GM23338 (cell line): ENCODE measurements at regions not wholly inside any gene's neighbourhood (a gene's known extent, or its start where the extent isn't known, plus 50 kb on each side); places are given as distances from the start of the nearest gene placed in this dataset.

Experiments used
- ATAC-seq: fragments of 200-7000 bp; cut with Tn5 transposase; 3 replicates; pipeline ENCODE4 v1.9.1; 2020
- DNase-seq: peaks from one replicate; pipeline ENCODE4 v3.0.0-alpha.2; 2015; ENCODE audit warnings: low spot score
- H2AFZ ChIP-seq: fragments of 200-600 bp; sonication (generic); 2 replicates; pipeline ENCODE4 v1.8.0; 2016; ENCODE audit warnings: antibody characterized with exemption, mild to moderate bottlenecking, moderate library complexity
- H3F3A ChIP-seq: fragments of 200-600 bp; sonication (generic); replicated peaks from 2 replicates; pipeline ENCODE4 v1.8.0; 2017; ENCODE audit warnings: antibody characterized with exemption, mixed run types, low read depth
- H3K27ac ChIP-seq: fragments of 200-600 bp; sonication (generic); 2 replicates; pipeline ENCODE4 v1.6.1; 2016; ENCODE audit warnings: low read depth
- H3K27me3 ChIP-seq: fragments of 200-600 bp; sonication (generic); 2 replicates; pipeline ENCODE4 v1.8.0; 2016; ENCODE audit warnings: mild to moderate bottlenecking, mixed run types, moderate library complexity; ENCODE audit not compliant: insufficient read depth
- H3K36me3 ChIP-seq: fragments of 200-600 bp; sonication (generic); 2 replicates; pipeline ENCODE4 v1.8.0; 2016; ENCODE audit warnings: mild to moderate bottlenecking; ENCODE audit not compliant: insufficient read depth
- H3K4me1 ChIP-seq: fragments of 200-600 bp; sonication (generic); 2 replicates; pipeline ENCODE4 v1.8.0; 2016; ENCODE audit warnings: mild to moderate bottlenecking, moderate library complexity; ENCODE audit not compliant: insufficient read depth
- H3K4me2 ChIP-seq: fragments of 200-600 bp; sonication (generic); 2 replicates; pipeline ENCODE4 v1.7.1; 2017; ENCODE audit warnings: mixed run types
- H3K4me3 ChIP-seq: fragments of 200-600 bp; sonication (generic); 2 replicates; pipeline ENCODE4 v1.6.1; 2016; ENCODE audit warnings: mixed run types
- H3K79me2 ChIP-seq: fragments of 200-600 bp; sonication (generic); replicated peaks from 2 replicates; pipeline ENCODE4 v1.8.0; 2017; ENCODE audit warnings: mild to moderate bottlenecking; ENCODE audit not compliant: insufficient read depth
- H3K9me2 ChIP-seq: fragments of 200-600 bp; sonication (generic); 2 replicates; pipeline ENCODE4 v1.8.0; 2017; ENCODE audit not compliant: insufficient read depth
- H4K20me1 ChIP-seq: fragments of 200-600 bp; sonication (generic); replicated peaks from 2 replicates; pipeline ENCODE4 v1.8.0; 2017; ENCODE audit warnings: mild to moderate bottlenecking; ENCODE audit not compliant: insufficient read depth
- H3K27ac Mint-ChIP-seq: 2 replicates; pipeline ENCODE4 v1.8.0; 2020; ENCODE audit warnings: inconsistent platforms, mild to moderate bottlenecking, moderate library complexity, mixed read lengths
- H3K27me3 Mint-ChIP-seq: 3 replicates; pipeline ENCODE4 v1.8.0; 2022; ENCODE audit warnings: low read depth, mild to moderate bottlenecking, moderate library complexity, mixed read lengths, inconsistent platforms; ENCODE audit not compliant: insufficient read depth, poor library complexity
- H3K36me3 Mint-ChIP-seq: 3 replicates; pipeline ENCODE4 v1.8.0; 2021; ENCODE audit warnings: low read depth, mild to moderate bottlenecking, inconsistent platforms, moderate library complexity, mixed read lengths
- H3K4me1 Mint-ChIP-seq: 3 replicates; pipeline ENCODE4 v1.8.0; 2020; ENCODE audit warnings: mild to moderate bottlenecking, inconsistent platforms, mixed read lengths
- H3K4me3 Mint-ChIP-seq: 3 replicates; pipeline ENCODE4 v1.8.0; 2021; ENCODE audit warnings: moderate library complexity, mild to moderate bottlenecking, inconsistent platforms, mixed read lengths
- H3K9me3 Mint-ChIP-seq: 3 replicates; pipeline ENCODE4 v1.8.0; 2020; ENCODE audit warnings: moderate library complexity, mild to moderate bottlenecking, inconsistent platforms, mixed read lengths
- CREB1 ChIP-seq: fragments of 250-450 bp; sonication (Bioruptor Pico); IDR thresholded peaks from 2 replicates; pipeline ENCODE4 v1.5.0; 2020; ENCODE audit warnings: low read depth, mild to moderate bottlenecking, moderate library complexity
- ETS1 ChIP-seq: IDR thresholded peaks from 2 replicates; pipeline ENCODE4 v1.6.1; 2016; ENCODE audit warnings: antibody characterized with exemption
- EZH2 ChIP-seq: fragments of 200-600 bp; sonication (generic); IDR thresholded peaks from one replicate; pipeline ENCODE4 v1.8.0; 2017; ENCODE audit warnings: antibody characterized with exemption, mild to moderate bottlenecking, low read depth; ENCODE audit not compliant: unreplicated experiment
- POLR2AphosphoS5 ChIP-seq: IDR thresholded peaks from 2 replicates; pipeline ENCODE4 v1.6.1; 2016; ENCODE audit warnings: antibody characterized with exemption, low read depth
- REST ChIP-seq: IDR thresholded peaks from one replicate; pipeline ENCODE4 v1.6.1; 2018; ENCODE audit warnings: antibody characterized with exemption; ENCODE audit not compliant: unreplicated experiment
- ZNF114 ChIP-seq: fragments of 250-450 bp; sonication (Bioruptor Pico); IDR thresholded peaks from 2 replicates; pipeline ENCODE4 v1.5.0; 2020; ENCODE audit warnings: mild to moderate bottlenecking, moderate library complexity
- TF ChIP-seq, protein P1 (sequence below): fragments of 250-450 bp; sonication (Bioruptor Pico); IDR thresholded peaks from 2 replicates; pipeline ENCODE4 v1.5.0; 2020; ENCODE audit warnings: mild to moderate bottlenecking, moderate library complexity
- TF ChIP-seq, protein P2 (sequence below), 2 experiments: fragments of 200-600 bp in 1 of 2; sonication (generic) in 1 of 2; conservative IDR thresholded peaks; 2 replicates each; pipeline versions ENCODE4 v1.5.1 to v1.6.1; 2016 to 2017; ENCODE audit warnings: antibody characterized with exemption in 2 of 2, low read depth in 2 of 2, mild to moderate bottlenecking in 2 of 2, moderate library complexity in 1 of 2

DNA sequence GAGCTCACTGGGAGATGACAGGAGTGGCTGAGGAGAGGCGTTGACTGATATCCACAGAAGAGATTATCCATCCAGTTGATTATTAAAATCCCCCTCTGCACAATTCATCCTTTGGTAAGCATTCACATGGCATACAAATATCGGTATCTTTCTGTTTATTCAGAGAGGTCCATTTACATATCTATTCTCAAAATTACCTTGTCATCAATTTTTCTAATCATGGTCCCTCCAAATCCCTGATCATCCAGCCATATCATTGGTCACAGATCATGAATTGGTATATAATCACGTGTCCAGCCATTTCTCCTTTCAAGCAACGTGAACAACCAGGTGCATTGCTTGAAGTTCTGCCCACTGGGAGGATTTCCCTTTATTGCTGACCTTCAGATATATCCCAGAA lies 1321.0 kb downstream of the ROBO2 start:
- Mint-ChIP-seq H3K4me3 (no peak overlapping the region), H3K27me3 (no peaks in the 10 kb centered on the region), H3K9me3 (peaks cover 9% of the 10 kb centered on the region), H3K4me1 (no peaks in the 10 kb centered on the region), H3K27ac (no peak overlapping the region), H3K36me3 (peaks cover 7% of the 10 kb centered on the region)
- no peak overlapping the region for H2AFZ ChIP-seq
- H4K20me1 ChIP-seq = no peaks in the 10 kb centered on the region
- H3K79me2 ChIP-seq = no peaks in the 10 kb centered on the region
- no peaks in the 10 kb centered on the region for H3F3A ChIP-seq
- H3K4me1 ChIP-seq = no peaks in the 10 kb centered on the region
- TF ChIP-seq POLR2AphosphoS5 (no peak), CREB1 (CRISPR knock-in tag) (no peak), EZH2 (no peak)
- TF ChIP-seq, protein P1, sequence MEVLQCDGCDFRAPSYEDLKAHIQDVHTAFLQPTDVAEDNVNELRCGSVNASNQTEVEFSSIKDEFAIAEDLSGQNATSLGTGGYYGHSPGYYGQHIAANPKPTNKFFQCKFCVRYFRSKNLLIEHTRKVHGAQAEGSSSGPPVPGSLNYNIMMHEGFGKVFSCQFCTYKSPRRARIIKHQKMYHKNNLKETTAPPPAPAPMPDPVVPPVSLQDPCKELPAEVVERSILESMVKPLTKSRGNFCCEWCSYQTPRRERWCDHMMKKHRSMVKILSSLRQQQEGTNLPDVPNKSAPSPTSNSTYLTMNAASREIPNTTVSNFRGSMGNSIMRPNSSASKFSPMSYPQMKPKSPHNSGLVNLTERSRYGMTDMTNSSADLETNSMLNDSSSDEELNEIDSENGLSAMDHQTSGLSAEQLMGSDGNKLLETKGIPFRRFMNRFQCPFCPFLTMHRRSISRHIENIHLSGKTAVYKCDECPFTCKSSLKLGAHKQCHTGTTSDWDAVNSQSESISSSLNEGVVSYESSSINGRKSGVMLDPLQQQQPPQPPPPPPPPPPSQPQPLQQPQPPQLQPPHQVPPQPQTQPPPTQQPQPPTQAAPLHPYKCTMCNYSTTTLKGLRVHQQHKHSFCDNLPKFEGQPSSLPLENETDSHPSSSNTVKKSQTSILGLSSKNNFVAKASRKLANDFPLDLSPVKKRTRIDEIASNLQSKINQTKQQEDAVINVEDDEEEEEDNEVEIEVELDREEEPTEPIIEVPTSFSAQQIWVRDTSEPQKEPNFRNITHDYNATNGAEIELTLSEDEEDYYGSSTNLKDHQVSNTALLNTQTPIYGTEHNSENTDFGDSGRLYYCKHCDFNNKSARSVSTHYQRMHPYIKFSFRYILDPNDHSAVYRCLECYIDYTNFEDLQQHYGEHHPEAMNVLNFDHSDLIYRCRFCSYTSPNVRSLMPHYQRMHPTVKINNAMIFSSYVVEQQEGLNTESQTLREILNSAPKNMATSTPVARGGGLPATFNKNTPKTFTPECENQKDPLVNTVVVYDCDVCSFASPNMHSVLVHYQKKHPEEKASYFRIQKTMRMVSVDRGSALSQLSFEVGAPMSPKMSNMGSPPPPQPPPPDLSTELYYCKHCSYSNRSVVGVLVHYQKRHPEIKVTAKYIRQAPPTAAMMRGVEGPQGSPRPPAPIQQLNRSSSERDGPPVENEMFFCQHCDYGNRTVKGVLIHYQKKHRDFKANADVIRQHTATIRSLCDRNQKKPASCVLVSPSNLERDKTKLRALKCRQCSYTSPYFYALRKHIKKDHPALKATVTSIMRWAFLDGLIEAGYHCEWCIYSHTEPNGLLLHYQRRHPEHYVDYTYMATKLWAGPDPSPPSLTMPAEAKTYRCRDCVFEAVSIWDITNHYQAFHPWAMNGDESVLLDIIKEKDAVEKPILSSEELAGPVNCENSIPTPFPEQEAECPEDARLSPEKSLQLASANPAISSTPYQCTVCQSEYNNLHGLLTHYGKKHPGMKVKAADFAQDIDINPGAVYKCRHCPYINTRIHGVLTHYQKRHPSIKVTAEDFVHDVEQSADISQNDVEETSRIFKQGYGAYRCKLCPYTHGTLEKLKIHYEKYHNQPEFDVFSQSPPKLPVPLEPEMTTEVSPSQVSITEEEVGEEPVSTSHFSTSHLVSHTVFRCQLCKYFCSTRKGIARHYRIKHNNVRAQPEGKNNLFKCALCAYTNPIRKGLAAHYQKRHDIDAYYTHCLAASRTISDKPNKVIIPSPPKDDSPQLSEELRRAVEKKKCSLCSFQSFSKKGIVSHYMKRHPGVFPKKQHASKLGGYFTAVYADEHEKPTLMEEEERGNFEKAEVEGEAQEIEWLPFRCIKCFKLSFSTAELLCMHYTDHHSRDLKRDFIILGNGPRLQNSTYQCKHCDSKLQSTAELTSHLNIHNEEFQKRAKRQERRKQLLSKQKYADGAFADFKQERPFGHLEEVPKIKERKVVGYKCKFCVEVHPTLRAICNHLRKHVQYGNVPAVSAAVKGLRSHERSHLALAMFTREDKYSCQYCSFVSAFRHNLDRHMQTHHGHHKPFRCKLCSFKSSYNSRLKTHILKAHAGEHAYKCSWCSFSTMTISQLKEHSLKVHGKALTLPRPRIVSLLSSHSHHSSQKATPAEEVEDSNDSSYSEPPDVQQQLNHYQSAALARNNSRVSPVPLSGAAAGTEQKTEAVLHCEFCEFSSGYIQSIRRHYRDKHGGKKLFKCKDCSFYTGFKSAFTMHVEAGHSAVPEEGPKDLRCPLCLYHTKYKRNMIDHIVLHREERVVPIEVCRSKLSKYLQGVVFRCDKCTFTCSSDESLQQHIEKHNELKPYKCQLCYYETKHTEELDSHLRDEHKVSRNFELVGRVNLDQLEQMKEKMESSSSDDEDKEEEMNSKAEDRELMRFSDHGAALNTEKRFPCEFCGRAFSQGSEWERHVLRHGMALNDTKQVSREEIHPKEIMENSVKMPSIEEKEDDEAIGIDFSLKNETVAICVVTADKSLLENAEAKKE (CRISPR knock-in tag) = no peak
- ATAC-seq (no peak), DNase-seq (no peak)
- H3K27me3 ChIP-seq = no peaks in the 10 kb centered on the region
- no peak overlapping the region for H3K4me2 ChIP-seq
- no peak overlapping the region for H3K27ac ChIP-seq
- H3K4me3 ChIP-seq = no peak overlapping the region
- peaks cover 50% of the 10 kb centered on the region for H3K9me2 ChIP-seq
- 0 out of 2 replicates have a peak, but pooled peaks cover 3% of the 10 kb centered on the region for H3K36me3 ChIP-seq

- Mint-ChIP-seq H3K27ac (no peak overlapping the region), H3K27me3 (no peaks in the 10 kb centered on the region), H3K4me3 (no peak overlapping the region), H3K4me1 (peaks cover 4% of the 10 kb centered on the region), H3K9me3 (no peaks in the 10 kb centered on the region), H3K36me3 (no peaks in the 10 kb centered on the region)
- Histone ChIP-seq H3K9me2 (peaks cover 17% of the 10 kb centered on the region), H3K4me1 (0 out of 2 replicates have a peak, but pooled peaks cover 8% of the 10 kb centered on the region), H3F3A (no peaks in the 10 kb centered on the region), H3K79me2 (no peaks in the 10 kb centered on the region), H3K27ac (no peak overlapping the region), H3K4me2 (no peak overlapping the region), H3K36me3 (no peaks in the 10 kb centered on the region), H2AFZ (no peak overlapping the region), H3K27me3 (no peaks in the 10 kb centered on the region), H4K20me1 (no peaks in the 10 kb centered on the region), H3K4me3 (no peak overlapping the region)
- DNase-seq (no peak), ATAC-seq (no peak)
- TF ChIP-seq ETS1 = no peak
- TF ChIP-seq, protein P2, sequence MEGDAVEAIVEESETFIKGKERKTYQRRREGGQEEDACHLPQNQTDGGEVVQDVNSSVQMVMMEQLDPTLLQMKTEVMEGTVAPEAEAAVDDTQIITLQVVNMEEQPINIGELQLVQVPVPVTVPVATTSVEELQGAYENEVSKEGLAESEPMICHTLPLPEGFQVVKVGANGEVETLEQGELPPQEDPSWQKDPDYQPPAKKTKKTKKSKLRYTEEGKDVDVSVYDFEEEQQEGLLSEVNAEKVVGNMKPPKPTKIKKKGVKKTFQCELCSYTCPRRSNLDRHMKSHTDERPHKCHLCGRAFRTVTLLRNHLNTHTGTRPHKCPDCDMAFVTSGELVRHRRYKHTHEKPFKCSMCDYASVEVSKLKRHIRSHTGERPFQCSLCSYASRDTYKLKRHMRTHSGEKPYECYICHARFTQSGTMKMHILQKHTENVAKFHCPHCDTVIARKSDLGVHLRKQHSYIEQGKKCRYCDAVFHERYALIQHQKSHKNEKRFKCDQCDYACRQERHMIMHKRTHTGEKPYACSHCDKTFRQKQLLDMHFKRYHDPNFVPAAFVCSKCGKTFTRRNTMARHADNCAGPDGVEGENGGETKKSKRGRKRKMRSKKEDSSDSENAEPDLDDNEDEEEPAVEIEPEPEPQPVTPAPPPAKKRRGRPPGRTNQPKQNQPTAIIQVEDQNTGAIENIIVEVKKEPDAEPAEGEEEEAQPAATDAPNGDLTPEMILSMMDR (conservative IDR thresholded peaks at IDR 0.05; ENCODE audit: low read depth in 2 of 2) = no peak
- TF ChIP-seq EZH2 = no peak
- no peak for TF ChIP-seq REST
- TF ChIP-seq POLR2AphosphoS5 = no peak
- no peak for TF ChIP-seq ZNF114 (CRISPR knock-in tag)
Observed at GRCh38 chr3:78368636-78369345, 1328.9 kb downstream of the ROBO2 start.
